GM12891 (cell line): ENCODE measurements at regions not wholly inside any gene's neighbourhood (a gene's known extent, or its start where the extent isn't known, plus 50 kb on each side); places are given as distances from the start of the nearest gene placed in this dataset.

Source experiments
- PAX5 ChIP-seq: IDR thresholded peaks from 2 replicates; pipeline ENCODE4 v1.6.1; 2011; ENCODE audit warnings: low read length, moderate library complexity, mild to moderate bottlenecking; ENCODE audit not compliant: insufficient read depth, severe bottlenecking
- POLR2A ChIP-seq: IDR thresholded peaks from 2 replicates; pipeline ENCODE4 v1.6.1; 2011; ENCODE audit warnings: low read depth, low read length, control low read depth
- POLR2AphosphoS5 ChIP-seq: IDR thresholded peaks from 2 replicates; pipeline ENCODE4 v1.6.1; 2011; ENCODE audit warnings: low read depth, low read length, control low read depth
- POU2F2 ChIP-seq: IDR thresholded peaks from 2 replicates; pipeline ENCODE4 v1.6.1; 2011; ENCODE audit warnings: low read depth, mild to moderate bottlenecking, control low read depth, low read length, moderate library complexity
- SPI1 ChIP-seq: IDR thresholded peaks from 2 replicates; pipeline ENCODE4 v1.6.1; 2011; ENCODE audit warnings: low read depth, low read length, control low read depth
- TAF1 ChIP-seq: IDR thresholded peaks from 2 replicates; pipeline ENCODE4 v1.6.1; 2011; ENCODE audit warnings: low read depth, low read length, control low read depth

DNA sequence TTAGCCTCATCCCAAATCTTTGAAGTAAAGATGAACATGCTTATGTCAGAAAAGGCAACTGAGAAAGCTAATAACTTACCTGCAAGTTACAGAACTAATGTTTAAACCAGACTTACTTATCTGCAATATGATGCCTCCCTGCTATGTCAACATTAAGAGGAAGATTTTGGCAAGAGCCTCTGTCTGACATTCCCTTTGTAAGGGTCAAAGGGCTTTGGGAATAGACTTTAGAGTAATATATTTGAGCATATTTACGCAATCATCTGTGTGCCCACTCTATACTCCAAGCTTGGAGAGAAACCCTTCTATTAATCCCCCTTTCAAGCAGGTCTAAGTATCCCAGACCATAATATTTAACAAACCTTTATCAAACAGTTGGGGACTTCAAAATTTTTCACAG is 389.4 kb downstream of the NPIPA8 start:
- no peak for TF ChIP-seq POLR2A
- TF ChIP-seq POU2F2: no peak
- no peak for TF ChIP-seq POLR2AphosphoS5
- TF ChIP-seq TAF1: no peak
- TF ChIP-seq SPI1: no peak
- no peak for TF ChIP-seq PAX5
